ENCODE measurements at regions not wholly inside any gene's neighbourhood (a gene's known extent, or its start where the extent isn't known, plus 50 kb on each side); places are given as distances from the start of the nearest gene placed in this dataset.

DNA sequence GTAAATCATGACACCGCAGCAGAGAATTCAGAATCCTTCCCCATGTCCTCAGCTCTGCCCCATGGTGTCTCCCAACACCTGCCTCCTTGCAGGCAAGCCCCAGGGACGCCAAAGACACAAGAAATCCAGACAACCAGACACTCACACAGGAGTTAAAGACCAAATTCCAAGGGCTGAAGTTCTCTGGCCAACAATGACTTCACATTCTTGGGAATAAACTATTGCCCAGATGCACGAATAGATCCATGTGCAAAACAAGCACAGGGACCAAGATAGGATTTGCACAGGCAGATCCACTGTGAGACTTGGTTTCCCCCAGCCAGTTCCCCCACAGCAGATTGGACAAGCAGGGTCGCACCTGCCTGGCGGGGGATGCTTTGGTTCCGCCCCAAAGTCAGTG lies 246.7 kb downstream of the SOD2 start:
- TF ChIP-seq, protein P1, sequence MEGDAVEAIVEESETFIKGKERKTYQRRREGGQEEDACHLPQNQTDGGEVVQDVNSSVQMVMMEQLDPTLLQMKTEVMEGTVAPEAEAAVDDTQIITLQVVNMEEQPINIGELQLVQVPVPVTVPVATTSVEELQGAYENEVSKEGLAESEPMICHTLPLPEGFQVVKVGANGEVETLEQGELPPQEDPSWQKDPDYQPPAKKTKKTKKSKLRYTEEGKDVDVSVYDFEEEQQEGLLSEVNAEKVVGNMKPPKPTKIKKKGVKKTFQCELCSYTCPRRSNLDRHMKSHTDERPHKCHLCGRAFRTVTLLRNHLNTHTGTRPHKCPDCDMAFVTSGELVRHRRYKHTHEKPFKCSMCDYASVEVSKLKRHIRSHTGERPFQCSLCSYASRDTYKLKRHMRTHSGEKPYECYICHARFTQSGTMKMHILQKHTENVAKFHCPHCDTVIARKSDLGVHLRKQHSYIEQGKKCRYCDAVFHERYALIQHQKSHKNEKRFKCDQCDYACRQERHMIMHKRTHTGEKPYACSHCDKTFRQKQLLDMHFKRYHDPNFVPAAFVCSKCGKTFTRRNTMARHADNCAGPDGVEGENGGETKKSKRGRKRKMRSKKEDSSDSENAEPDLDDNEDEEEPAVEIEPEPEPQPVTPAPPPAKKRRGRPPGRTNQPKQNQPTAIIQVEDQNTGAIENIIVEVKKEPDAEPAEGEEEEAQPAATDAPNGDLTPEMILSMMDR (IDR thresholded peaks at IDR 0.05): no peak
- TF ChIP-seq EP300 (IDR thresholded peaks at IDR 0.05; ENCODE audit: low read depth) (no peak), POLR2A (IDR thresholded peaks at IDR 0.05) (no peak), POLR2AphosphoS5 (IDR thresholded peaks at IDR 0.05) (no peak)

Measured in transverse colon (tissue), 4 donors.